SU-DHL-6 (cell line): ENCODE measurements at regions not wholly inside any gene's neighbourhood (a gene's known extent, or its start where the extent isn't known, plus 50 kb on each side); places are given as distances from the start of the nearest gene placed in this dataset.

Experiments used
- CTCF ChIP-seq: fragments of 200-600 bp; sonication (generic); IDR thresholded peaks from one replicate; pipeline ENCODE4 v1.5.1; 2017; ENCODE audit warnings: antibody characterized with exemption, mild to moderate bottlenecking, low read length, moderate library complexity; ENCODE audit not compliant: insufficient read depth, poor library complexity, severe bottlenecking
- EZH2phosphoT487 ChIP-seq: fragments of 200-600 bp; sonication (generic), shearing (Covaris generic); conservative IDR thresholded peaks from 2 replicates; pipeline ENCODE4 v1.6.1; 2018; ENCODE audit warnings: mild to moderate bottlenecking, antibody characterized with exemption, low read length, moderate library complexity, mixed read lengths

- TF ChIP-seq CTCF (no peak), EZH2phosphoT487 (no peak)
Observed at GRCh38 chr5:125249400-125249799, 503.0 kb upstream of the ZNF608 start.
